Mammary epithelial cell (primary cell): ENCODE measurements at regions not wholly inside any gene's neighbourhood (a gene's known extent, or its start where the extent isn't known, plus 50 kb on each side); places are given as distances from the start of the nearest gene placed in this dataset.

Experiments used
- EZH2 ChIP-seq: IDR thresholded peaks from 2 replicates; pipeline ENCODE4 v1.6.1; 2012; ENCODE audit warnings: low read length, inconsistent platforms, borderline replicate concordance
- TF ChIP-seq, protein P1 (sequence below), 2 donors: IDR thresholded peaks in 1 of 2; conservative IDR thresholded peaks in 1 of 2; 2 replicates each; pipeline ENCODE4 v1.5.1; 2011 to 2012; ENCODE audit warnings: inconsistent platforms in 2 of 2, low read length in 2 of 2, mild to moderate bottlenecking in 2 of 2, control low read depth in 1 of 2, low read depth in 1 of 2; ENCODE audit not compliant: insufficient read depth in 1 of 2; ENCODE audit errors: extremely low read depth in 1 of 2

DNA sequence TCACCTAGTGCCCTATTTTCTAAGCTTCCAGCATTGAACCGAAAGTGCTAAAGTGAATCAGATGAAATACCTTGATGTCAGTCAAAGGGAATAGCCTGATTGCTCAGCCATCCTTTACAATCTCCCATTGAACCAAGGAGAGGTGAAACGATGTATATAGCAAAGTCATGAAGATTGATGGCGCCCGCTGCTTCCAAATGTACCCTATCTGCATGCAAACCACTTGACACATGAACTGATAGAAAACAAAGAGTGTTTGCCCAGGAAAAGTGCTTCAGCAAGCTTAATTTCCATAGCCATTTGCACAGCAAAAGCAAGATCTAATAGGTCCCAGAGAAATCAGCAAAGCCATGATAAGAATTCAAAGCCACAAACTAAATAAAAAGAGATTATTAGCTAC, 624.9 kb upstream of the PCDH9 start:
- TF ChIP-seq, protein P1, sequence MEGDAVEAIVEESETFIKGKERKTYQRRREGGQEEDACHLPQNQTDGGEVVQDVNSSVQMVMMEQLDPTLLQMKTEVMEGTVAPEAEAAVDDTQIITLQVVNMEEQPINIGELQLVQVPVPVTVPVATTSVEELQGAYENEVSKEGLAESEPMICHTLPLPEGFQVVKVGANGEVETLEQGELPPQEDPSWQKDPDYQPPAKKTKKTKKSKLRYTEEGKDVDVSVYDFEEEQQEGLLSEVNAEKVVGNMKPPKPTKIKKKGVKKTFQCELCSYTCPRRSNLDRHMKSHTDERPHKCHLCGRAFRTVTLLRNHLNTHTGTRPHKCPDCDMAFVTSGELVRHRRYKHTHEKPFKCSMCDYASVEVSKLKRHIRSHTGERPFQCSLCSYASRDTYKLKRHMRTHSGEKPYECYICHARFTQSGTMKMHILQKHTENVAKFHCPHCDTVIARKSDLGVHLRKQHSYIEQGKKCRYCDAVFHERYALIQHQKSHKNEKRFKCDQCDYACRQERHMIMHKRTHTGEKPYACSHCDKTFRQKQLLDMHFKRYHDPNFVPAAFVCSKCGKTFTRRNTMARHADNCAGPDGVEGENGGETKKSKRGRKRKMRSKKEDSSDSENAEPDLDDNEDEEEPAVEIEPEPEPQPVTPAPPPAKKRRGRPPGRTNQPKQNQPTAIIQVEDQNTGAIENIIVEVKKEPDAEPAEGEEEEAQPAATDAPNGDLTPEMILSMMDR (conservative IDR thresholded peaks at IDR 0.05 in 1 of 2, IDR thresholded peaks at IDR 0.05 in 1 of 2; ENCODE audit: extremely low read depth in 1 of 2, insufficient read depth in 1 of 2, low read depth in 1 of 2, low read length in 2 of 2), result no peak
- TF ChIP-seq EZH2, result no peak
